D721Med (cell line): ENCODE measurements at regions not wholly inside any gene's neighbourhood (a gene's known extent, or its start where the extent isn't known, plus 50 kb on each side); places are given as distances from the start of the nearest gene placed in this dataset.
"Not testable (repeated sequence)": the region's sequence is repeated elsewhere in the genome, so short reads cannot be mapped to it uniquely, and the experiment has no call there.

ENCODE experiments used
- DNase-seq: peaks from one replicate; pipeline ENCODE4 v3.0.0; 2011; ENCODE audit warnings: low spot score; ENCODE audit not compliant: insufficient read length
- FAIRE-seq: peaks from 2 replicates; lab custom pipeline; 2011; peaks lifted over from hg19 to GRCh38; lab: Jason Lieb, UNC
- CTCF ChIP-seq: IDR thresholded peaks from 2 replicates; pipeline ENCODE4 v1.5.1; 2012; ENCODE audit warnings: mild to moderate bottlenecking, control low read depth; ENCODE audit not compliant: insufficient read depth; ENCODE audit errors: missing control alignments

- FAIRE-seq (no peak), DNase-seq (no peak)
- no peak for TF ChIP-seq CTCF
Measured at GRCh38 chr13:94800423-94800822, 88.1 kb upstream of the SOX21 start.

GRCh38 chr13:94799299-94799698 lies 87.0 kb upstream of the SOX21 start:
- no peak for TF ChIP-seq CTCF
- DNase-seq (no peak), FAIRE-seq (no peak)

DNA sequence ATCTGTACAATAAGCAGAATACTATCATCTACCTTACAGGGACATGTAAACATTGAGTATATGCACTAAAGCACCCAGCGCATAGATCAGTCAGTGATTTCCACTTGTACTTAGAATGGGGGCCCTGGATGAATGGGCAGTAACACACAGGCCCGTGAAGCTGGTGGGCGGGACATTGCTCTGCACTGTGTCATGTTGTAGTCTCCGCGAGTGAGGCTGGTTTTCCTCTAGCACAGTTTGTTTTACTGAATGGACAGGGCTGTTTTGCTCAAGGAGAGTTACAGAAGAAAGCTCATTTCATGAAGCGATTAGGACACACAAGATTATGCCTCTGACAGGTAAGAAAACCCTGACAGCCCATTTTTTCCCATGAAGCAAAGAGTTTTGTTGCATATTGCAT lies 86.4 kb upstream of the SOX21 start:
- no peak for TF ChIP-seq CTCF
- FAIRE-seq (no peak), DNase-seq (no peak)

- no peak for DNase-seq
- FAIRE-seq: no peak
- TF ChIP-seq CTCF: no peak
Measured at GRCh38 chr13:94795292-94795691, 82.9 kb upstream of the SOX21 start.

DNA sequence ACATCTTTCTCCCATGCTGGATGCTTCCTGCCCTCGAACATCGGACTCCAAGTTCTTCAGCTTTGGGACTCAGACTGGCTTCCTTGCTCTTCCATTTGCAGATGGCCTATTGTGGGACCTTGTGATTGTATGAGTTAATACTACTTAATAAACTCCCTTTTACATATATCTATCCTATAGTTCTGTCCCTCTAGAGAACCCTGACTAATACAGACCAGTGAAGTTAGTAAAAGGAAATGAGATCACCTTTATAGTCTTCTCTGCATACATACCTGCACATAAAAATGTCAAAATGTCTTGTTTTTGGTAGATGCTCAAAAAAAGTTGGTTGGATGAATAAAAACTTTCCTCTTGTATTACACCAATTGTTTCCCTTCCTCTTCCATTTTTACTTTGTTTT lies 73.9 kb upstream of the SOX21 start:
- FAIRE-seq, DNase-seq: not testable (repeated sequence)

DNA sequence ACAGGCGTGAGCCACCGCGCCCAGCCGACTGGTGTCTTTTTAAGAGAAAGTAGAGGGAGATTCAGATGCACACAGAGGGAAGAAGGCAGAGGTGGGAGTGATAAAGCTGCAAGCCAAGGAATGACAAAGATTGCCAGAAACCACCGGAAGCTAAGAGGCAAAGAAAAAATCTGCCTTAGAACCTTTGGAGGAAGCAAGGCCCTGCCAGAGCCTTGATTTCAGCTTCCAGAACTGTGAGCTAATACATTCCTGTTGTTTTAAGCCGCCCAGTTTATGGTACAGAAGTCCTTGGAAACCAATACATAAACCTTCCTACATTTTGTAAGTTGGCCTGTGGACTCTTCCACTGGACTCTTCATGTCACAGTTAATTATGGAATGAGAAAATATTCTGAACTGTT lies 71.7 kb upstream of the SOX21 start:
- no peak for FAIRE-seq

GRCh38 chr13:94783489-94783888 lies 71.1 kb upstream of the SOX21 start:
- TF ChIP-seq CTCF: no peak
- no peak for FAIRE-seq
- no peak for DNase-seq

More for the DNA sequence above, 71.7 kb upstream of the SOX21 start:
- TF ChIP-seq CTCF: no peak
- DNase-seq: no peak

GRCh38 chr13:94780421-94780820 lies 68.1 kb upstream of the SOX21 start:
- no peak for DNase-seq
- no peak for TF ChIP-seq CTCF
- no peak for FAIRE-seq
